ENCODE measurements at regions not wholly inside any gene's neighbourhood (a gene's known extent, or its start where the extent isn't known, plus 50 kb on each side); places are given as distances from the start of the nearest gene placed in this dataset.

- intact Hi-C loops (cut with DNase I, micrococcal nuclease): no loop called here
- Mint-ChIP-seq H3K36me3 (ENCODE audit: low read depth) (no peaks in the 10 kb centered on the region), H3K4me1 (ENCODE audit: low read depth) (no peaks in the 10 kb centered on the region), H3K4me3 (no peak overlapping the region), H3K9me3 (peaks cover 2% of the 10 kb centered on the region), H3K27ac (no peak overlapping the region), H3K27me3 (no peaks in the 10 kb centered on the region)
- Histone ChIP-seq H3K4me1 (ENCODE audit: insufficient read depth, low read length) (no peaks in the 10 kb centered on the region), H3K27ac (ENCODE audit: low read depth in 1 of 2, low read length in 2 of 2) (no peak overlapping the region), H3K36me3 (ENCODE audit: insufficient read depth, low read length) (no peaks in the 10 kb centered on the region), H3K27me3 (ENCODE audit: control insufficient read depth in 1 of 2, insufficient read depth in 2 of 2, low read length in 2 of 2) (no peaks in the 10 kb centered on the region), H3K9me3 (ENCODE audit: control insufficient read depth in 1 of 2, insufficient read depth in 1 of 2, low read length in 2 of 2) (no peaks in the 10 kb centered on the region), H3K4me3 (ENCODE audit: low read length) (no peak overlapping the region)
- ChIA-PET POLR2A (no interaction called here), CTCF (no interaction called here)
- TF ChIP-seq, protein P1, sequence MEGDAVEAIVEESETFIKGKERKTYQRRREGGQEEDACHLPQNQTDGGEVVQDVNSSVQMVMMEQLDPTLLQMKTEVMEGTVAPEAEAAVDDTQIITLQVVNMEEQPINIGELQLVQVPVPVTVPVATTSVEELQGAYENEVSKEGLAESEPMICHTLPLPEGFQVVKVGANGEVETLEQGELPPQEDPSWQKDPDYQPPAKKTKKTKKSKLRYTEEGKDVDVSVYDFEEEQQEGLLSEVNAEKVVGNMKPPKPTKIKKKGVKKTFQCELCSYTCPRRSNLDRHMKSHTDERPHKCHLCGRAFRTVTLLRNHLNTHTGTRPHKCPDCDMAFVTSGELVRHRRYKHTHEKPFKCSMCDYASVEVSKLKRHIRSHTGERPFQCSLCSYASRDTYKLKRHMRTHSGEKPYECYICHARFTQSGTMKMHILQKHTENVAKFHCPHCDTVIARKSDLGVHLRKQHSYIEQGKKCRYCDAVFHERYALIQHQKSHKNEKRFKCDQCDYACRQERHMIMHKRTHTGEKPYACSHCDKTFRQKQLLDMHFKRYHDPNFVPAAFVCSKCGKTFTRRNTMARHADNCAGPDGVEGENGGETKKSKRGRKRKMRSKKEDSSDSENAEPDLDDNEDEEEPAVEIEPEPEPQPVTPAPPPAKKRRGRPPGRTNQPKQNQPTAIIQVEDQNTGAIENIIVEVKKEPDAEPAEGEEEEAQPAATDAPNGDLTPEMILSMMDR (IDR thresholded peaks at IDR 0.05): no peak
- no peak for DNase-seq
- no peak for ATAC-seq (ENCODE audit: poor library complexity)
Measured at GRCh38 chr6:147752689-147753403, 244.4 kb downstream of the SAMD5 start.

GRCh38 chr6:147755999-147756398, 247.5 kb downstream of the SAMD5 start:
- Histone ChIP-seq H3K27me3 (ENCODE audit: control insufficient read depth in 1 of 2, insufficient read depth in 2 of 2, low read length in 2 of 2) (no peaks in the 10 kb centered on the region), H3K27ac (ENCODE audit: low read depth in 1 of 2, low read length in 2 of 2) (no peak overlapping the region), H3K36me3 (ENCODE audit: insufficient read depth, low read length) (no peaks in the 10 kb centered on the region), H3K9me3 (ENCODE audit: control insufficient read depth in 1 of 2, insufficient read depth in 1 of 2, low read length in 2 of 2) (no peaks in the 10 kb centered on the region), H3K4me1 (ENCODE audit: insufficient read depth, low read length) (no peaks in the 10 kb centered on the region), H3K4me3 (ENCODE audit: low read length) (no peak overlapping the region)
- ChIA-PET CTCF (no interaction called here), POLR2A (no interaction called here)
- Mint-ChIP-seq H3K9me3 (no peaks in the 10 kb centered on the region), H3K4me1 (ENCODE audit: low read depth) (no peaks in the 10 kb centered on the region), H3K36me3 (ENCODE audit: low read depth) (no peaks in the 10 kb centered on the region), H3K4me3 (no peak overlapping the region), H3K27me3 (no peaks in the 10 kb centered on the region), H3K27ac (no peak overlapping the region)
- ATAC-seq (ENCODE audit: poor library complexity) (no peak), DNase-seq (no peak)
- TF ChIP-seq, protein P1 (IDR thresholded peaks at IDR 0.05): no peak
- intact Hi-C loops (cut with DNase I, micrococcal nuclease): no loop called here

DNA sequence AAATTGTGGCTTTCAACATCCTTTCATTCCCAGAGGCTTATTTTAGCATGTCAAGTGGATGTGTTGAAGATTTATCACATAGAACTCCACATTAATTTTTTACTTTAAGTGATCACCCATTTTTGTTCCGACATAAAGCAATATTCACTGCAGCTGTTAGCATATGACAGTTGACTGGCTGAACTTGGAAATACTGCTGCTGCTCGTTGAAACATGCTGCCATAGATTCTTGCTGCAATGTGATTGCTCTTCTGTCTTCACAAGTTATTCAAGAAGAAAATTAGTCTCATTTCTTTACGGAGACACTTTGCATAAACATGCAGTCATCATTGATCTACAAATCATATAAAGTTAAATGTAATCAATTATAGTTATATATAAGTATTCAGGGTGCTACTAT, 248.4 kb downstream of the SAMD5 start:
- H3K4me3 Mint-ChIP-seq: no peak overlapping the region
- no peaks in the 10 kb centered on the region for H3K4me1 Mint-ChIP-seq (ENCODE audit: low read depth)
- no peaks in the 10 kb centered on the region for H3K9me3 Mint-ChIP-seq
- intact Hi-C loops (cut with DNase I, micrococcal nuclease): no loop called here
- H3K36me3 ChIP-seq (ENCODE audit: insufficient read depth, low read length): no peaks in the 10 kb centered on the region
- POLR2A ChIA-PET: no interaction called here
- no peaks in the 10 kb centered on the region for H3K27me3 Mint-ChIP-seq
- H3K9me3 ChIP-seq (ENCODE audit: control insufficient read depth in 1 of 2, insufficient read depth in 1 of 2, low read length in 2 of 2): no peaks in the 10 kb centered on the region
- H3K27me3 ChIP-seq (ENCODE audit: control insufficient read depth in 1 of 2, insufficient read depth in 2 of 2, low read length in 2 of 2): no peaks in the 10 kb centered on the region
- DNase-seq (no peak), ATAC-seq (ENCODE audit: poor library complexity) (no peak)
- no peak overlapping the region for H3K27ac ChIP-seq (ENCODE audit: low read depth in 1 of 2, low read length in 2 of 2)
- H3K36me3 Mint-ChIP-seq (ENCODE audit: low read depth): no peaks in the 10 kb centered on the region
- CTCF ChIA-PET: no interaction called here
- no peaks in the 10 kb centered on the region for H3K4me1 ChIP-seq (ENCODE audit: insufficient read depth, low read length)
- no peak overlapping the region for H3K27ac Mint-ChIP-seq
- H3K4me3 ChIP-seq (ENCODE audit: low read length): no peak overlapping the region
- TF ChIP-seq, protein P1 (IDR thresholded peaks at IDR 0.05): no peak

All from CD4-positive, alpha-beta T cell (primary cell).